ENCODE measurements at regions not wholly inside any gene's neighbourhood (a gene's known extent, or its start where the extent isn't known, plus 50 kb on each side); places are given as distances from the start of the nearest gene placed in this dataset.

DNA sequence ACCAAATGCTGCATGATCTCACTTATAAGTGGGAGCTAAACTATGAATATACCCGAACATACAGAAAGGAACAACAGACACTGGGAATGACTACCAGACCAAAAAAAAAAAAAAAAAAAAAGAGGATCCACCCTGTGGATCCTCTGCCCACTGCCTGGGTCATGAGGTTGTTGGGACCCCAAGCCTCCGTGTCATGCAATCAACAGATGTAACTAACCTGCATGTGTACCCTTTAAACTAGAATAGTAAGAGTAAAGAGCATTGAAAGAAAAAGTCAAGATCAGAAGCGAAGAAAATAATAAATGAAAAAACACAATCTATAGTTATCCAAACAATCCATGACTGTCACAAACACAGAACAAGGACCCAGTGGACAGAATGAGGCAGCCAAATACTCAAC is 109.5 kb upstream of the TOP3B start:
- DNase-seq: no peak

DNA sequence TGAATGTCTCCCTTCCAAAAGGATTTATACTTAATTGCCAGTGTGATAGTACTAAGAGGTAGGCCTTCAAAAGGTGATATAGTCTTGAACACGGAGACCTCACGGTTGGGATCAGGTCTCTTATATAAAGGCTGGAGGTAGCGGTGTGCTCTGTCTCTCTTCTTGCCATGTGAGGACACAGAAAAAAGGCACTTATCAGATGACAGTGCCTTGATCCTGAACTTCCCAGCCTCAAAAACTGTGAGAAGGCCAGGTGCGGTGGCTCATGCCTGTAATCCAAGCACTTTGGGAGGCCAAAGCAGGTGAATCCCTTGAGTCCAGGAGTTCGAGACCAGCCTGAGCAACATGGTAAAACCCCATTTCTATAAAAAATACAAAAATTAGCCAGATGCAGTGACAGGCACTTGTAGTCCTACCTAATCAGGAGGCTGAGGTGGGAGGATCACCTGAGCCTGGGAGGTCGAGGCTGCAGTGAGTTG is 108.9 kb upstream of the TOP3B start:
- DNase-seq: no peak

DNA sequence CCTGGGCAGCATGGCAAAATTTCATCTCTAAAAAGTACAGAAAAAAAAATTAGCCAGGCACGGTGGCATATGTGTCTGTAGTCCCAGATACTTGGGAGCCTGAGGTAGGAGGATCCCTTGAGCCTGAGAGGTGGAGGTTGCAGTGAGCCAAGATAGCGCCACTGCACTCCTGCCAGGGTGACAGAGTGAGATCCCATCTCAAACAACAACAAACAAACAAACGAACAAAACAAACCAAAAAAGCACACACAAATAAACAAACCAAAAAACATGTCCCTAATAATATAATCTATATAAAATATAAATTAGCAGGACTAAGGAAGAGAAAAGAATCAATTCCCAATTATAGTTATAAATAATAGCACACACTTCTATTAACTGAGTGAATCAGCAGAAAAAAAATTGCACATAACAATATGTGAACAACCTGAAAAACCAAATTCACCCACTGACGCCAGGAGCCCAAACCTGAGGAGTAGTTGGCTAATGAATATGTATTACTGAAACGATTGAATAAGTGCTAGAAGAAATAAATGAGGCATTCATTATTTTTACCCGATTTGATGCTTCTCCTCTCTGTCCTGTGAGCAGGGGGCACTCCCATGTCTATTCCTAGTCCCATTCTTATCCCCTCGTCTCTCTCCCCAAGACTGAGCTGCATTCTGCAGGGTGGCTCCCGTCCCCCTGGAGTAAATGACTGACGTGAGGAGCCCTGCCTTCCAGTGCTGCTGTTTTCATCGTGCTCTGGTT is 108.2 kb upstream of the TOP3B start:
- no peak for DNase-seq

DNA sequence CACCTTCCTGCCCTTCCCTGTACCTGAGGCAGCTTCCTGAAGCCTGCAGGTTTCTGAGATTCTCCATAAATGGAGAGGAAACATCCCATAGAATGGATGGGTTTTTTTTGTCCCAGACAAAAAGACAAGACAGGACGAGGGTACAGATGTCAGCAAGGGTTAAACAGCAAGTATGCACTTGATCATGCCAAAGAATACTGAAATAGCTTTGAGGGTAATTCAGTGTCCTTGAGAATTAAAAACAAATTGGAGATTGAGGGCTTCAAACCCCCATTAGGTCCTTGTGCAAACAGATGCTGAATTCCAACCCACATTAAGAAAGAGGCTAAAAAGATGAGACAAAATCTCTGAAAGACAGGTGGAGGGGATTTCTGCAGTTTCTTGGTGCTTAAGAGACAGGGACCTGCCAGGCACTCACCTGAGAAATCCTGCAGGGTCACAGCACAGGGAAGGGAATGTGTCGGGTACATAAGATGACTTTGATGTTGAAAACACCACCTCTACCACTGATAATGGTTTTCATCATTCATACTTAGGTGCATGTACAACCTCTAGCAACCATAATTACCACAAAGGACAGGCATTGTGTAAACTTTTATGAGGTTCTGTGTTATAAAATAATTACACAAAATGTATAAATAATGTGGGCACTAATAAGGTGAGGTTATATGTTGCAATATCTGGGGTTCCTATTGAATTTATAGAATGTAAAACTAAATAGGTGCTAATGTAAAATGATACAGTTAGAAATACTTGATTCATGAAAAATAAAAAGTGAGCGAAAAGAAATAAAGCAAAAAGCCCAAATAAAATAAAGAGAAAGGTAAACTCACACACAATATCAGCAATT is 107.1 kb upstream of the TOP3B start:
- no peak for DNase-seq

DNA sequence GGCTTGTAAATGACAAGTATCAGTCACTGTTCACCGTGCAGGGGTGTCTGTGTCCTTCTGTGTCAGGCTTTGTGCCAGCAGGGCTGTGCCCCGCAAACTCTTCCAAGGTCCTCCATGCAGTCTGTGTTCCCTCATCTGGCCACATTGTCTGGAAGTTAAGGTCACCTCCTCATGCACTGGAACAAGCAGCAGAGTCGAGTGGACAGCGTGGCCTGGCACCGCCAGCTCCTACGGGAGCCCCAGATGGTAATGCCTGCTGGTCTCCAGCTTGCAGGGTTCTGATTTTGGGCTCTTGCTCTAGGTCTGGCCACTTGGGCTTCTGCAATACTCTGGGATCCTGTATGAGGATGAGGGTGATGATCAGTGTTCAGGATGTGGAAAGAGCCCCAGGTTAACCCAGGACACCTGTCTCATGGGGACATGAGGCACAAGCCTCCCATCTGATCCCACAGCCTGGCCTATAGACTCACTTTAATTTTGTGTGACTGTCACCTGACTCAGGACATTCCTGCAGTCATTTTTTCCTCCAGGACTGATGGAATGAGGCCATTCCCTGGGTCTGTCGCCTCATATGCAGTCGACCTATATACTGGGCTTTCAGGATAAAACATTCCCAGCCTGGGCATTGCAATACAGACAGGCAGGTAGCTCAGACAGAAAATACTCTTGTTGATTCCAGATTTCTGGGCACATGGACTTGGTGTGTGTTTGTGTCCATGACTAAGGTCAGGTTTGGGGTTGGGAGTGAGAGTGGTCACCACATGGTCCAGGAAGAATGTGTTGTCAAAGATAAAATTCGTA is 106.3 kb upstream of the TOP3B start:
- DNase-seq: no peak

DNA sequence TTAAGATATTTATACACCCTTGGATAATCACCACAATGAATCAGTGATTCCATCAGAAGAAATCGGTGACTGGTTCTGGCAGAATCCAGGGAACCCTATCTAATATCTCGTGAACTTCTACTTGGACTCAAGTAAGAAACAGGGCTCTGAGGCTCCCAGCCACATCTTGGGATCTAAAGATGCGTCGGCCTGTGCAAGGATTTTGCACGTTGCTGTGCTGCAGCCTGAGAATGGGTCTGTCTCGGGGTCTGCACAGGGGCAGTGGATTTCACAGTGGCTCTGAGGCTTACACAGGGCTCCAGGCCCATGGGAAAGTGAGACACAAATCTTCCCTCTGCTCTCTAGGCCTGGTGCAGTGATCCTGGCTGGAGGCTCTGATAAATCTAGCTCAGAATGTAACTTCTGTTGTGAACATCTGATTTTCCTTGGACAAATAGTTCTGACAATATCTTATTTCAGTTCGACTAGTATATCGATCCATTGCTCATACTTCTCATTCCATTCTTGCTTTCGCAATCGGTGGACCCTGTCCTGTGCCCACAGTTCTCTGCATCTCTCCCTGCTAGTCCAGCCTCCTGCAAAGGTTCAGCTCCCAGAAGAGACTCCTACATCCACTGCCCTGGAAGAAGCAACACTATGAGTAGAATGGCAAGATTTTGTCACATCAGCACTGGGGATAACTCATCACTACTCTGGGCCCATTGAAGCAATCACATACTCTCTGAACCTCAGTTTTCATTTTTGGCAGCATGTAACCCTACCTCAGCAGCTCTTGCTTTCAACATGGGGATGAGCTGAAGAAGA is 105.5 kb upstream of the TOP3B start:
- DNase-seq: no peak

DNA sequence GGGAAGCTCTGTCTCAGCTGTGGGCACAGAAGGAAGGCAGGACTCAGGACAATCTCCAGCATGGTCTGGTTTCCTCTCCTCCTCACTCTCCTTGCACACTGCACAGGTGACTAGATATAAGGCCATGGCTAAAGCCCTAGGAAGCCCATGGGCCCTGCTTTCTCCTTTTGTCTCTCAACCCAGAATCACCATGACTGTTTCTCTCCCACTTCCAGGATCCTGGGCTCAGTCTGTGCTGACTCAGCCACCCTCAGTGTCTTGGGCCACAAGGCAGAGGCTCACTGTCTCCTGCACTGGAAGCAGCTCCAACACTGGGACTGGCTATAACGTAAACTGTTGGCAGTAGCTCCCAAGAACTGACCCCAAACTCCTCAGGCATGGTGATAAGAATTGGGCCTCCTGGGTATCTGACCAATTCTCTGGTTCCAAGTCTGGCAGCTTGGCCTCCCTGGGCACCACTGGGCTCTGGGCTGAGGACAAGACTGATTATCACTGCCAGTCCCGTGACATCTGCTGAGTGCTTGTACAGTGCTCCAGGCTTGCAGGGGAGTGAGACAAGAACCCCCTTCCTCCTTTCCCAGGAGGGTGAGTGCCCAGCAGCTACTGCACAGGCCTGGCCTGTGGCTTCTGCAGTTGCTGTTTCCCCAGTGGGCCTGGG is 104.0 kb upstream of the TOP3B start:
- DNase-seq: no peak

DNA sequence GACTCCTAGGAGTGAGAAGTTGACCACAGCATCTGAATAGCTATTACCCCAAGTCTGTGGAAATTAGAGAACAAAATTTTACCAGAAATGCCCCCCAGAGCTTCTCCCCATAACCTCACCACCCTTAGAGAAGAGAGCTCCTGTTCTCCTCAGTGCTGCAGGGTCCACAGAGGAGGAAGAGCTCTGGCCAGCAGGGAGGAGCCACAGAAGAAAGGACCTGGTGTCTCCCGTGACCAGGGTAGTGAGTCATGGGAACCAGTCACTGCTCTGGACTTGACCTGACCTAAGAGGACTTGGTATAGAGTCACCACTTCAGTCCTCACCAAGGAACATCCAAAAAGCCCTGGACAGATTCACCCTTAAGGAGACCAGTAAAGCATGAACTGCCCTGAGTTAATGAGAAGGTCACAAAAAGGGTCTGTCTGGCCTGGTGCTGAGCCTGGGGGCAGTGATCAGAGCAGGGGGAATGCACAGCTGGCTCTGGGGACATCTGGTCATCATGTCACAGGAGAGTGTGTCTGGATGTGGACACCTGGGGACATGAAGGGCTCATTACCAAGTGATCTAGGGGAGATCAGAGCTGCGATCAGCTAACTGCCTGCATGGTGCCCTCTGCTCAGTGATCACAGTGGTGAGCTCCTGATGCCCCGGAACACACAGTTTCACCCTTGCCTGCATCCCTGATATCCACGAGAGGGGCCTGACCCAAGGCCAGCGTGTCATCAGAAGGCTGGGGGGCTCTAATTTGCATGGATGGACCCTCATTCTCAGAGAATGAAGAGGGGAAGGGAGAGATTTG is 103.3 kb upstream of the TOP3B start:
- DNase-seq: no peak

DNA sequence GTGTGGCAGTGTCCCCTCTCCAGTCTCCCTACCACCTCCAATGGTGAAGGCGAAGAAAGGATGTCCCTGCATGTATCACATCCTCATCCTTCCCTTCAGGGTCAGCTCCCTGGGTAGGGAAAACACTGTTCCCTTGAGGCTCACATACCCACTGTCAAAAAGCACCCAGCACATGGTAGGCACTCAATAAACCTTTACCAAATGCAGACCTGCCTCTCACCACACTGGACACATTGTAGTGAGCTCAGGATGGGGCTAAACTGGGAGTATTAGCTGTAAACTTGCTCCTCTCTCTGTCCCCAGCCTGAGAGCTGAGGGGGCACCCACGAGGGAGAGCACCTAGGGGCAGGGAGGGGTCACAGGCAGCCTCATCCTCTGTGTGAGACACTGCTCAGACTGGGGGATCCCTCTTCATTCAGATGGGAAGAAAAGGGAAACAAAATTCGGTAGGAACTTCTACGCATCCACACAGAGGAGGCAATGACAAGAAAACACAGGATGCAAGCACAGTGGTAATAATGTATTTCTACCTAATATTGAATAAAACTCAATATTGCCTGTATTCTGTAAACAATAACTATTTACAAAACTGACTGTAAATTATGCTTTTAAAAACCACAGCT is 101.6 kb upstream of the TOP3B start:
- no peak for DNase-seq

DNA sequence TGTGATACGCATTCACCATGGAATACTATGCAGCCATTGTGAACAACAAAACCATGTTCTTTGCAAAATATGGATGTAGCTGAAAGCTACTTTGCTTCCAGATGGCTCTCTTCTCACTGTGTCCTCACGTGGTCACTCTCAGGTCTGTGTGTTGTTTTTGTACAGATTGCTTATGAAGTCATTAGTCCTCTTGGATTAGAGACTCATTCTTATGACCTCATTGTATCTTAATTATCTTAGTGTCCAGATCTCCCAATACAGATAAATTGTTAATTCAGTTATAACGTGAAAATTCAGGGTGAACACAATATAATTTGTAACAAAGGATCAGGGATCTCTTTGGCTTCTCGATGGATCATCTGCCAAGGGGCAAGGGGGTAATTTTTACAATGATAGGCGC is 100.4 kb upstream of the TOP3B start:
- DNase-seq: no peak

DNA sequence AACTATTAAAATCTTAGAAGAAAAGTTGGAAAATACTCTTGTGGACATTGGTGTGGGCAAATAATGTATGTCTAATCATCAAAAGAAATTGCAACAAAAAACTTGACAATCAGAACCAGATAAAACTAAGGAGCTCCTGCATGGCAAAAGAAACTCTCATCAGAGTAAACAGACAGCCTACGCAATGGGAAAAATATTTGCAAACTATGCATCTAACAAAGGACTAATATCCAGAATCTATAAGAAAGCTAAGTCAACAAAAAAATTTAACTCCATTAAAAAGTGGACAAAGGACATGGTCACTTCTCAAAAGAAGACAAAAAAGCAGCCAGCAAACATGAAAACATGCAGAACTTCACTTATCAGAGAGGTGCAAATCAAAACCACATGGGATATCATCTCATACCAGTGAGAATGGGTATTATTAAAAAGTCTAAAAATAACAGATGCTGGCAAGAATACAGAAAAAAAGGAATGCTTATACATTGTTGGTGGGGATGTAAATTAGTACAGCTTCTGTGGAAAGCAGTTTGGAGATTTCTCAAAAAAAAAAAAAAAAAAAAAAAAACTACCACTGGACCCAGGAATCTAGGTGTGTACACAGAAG is 99.7 kb upstream of the TOP3B start:
- DNase-seq: no peak

DNA sequence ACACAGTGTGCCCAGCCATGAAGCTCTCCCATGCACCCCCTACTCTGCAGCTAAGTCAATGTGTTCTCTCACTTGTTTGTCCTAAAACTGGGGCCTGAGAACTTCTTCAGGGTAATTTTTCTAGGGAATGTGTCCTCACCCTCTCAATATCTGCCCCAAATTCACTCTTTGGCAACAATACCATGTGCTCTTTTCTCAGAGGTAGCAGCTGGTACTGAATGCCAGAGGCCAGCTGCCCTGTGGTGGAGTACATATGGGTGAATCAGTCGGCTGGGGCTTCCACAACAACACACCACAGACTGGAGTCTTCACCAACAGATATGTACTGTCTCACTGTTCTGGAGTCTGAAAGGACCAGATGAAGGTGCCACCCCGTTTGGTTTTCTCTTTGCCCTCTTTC is 97.7 kb upstream of the TOP3B start:
- no peak for DNase-seq

DNA sequence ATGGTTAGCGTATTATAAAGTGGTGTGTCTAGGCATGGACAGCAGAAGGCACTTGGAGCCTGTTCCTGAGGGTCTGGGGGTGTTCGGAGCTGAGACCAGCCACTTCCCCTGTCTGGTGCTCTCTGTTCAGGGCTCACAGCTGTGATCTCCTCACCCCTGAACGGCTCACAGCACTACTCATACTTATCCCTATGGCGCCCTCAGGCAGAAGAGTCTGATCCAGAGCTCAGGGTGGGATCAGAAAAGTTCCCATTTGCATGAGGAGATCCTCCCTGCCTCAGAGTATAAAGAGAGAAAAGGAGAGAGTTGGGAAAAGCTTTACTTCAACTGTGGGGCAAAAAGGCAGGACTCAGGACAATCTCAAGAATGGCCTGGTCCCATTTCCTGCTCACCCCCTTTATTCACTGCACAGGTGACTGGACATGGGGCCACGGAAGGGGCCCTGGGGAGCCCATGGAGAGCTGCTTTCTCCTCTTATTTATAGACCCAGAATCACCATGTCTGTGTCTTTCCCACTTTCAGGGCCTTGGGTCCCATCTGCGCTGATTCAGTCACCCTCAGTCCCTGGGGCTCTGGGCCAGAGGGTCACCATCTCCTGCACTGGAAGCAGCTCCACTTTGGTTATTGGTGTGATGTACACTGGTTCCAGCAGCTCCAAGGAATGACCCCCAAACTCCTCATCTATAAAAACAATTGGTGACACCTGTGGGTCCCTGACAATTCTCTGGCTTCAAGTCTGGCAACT is 97.0 kb upstream of the TOP3B start:
- DNase-seq: no peak

DNA sequence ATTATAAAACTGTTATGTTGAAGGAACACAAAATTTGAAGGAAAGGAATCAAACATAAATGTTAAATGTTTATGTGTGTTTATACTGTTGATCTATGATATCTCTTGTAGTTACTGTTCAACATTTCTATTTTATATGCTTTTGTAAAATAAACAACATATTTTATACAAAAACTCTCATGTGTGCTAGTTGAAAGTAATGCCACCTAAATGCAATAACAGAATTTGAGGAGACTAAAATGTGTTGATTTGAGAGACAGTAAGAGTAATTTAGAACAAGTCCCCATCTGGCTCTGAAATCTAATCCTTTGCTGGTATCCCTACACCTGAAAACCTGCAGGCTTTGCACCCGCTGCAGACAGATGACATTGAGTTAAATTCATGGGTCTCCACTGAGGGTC is 95.7 kb upstream of the TOP3B start:
- no peak for DNase-seq

DNA sequence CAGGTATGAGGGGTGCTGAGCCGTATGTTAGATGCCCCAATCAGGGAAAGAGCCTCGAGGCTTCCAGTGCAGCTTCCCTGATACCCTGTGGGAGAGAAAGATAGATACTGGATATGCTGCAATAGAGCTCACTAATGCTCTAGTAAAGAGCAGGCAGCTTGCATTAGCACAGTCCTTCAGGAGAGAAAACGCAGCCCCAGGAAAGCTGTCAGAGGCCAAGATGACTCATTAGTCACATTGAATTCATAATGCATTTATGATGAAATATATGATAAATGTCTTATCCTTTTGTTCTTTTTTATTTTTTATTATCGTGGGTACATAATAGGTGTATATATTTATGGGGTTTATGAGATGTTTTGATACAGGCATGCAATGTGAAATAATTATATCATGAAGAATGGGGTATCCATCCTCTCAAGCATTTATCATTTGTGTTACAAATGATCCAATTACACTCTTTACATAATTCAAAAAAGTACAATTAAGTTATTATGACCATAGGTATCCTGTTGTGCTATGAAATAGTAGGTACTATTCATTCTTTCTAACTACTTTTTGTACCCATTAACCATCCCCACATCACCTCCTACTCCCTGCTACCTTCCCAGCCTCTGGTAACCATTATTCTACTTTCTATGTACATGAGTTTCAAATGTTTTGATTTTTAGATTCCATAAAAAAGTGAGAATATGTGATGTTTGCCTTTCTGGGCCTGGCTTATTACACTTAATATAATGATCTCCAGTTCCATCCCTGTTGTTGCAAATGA is 94.5 kb upstream of the TOP3B start:
- DNase-seq: no peak

DNA sequence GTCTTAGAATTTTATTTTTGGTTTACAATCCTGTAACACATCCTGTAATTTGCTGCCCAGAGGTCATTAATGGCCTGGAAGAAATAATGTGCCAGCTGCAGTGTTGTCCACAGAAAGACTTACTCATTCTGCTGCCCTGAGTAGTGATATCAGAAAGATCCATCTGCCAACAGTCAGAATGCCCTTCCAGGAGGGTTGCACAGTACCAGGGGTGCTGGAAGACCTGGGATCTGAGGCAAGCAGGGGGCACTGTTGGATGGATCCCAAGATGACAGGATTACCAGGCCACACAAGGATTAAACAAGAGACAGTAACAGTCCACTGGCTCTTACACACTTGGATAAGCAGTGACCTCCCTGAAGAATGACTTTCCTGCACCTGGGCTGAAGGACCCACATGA is 93.8 kb upstream of the TOP3B start:
- no peak for DNase-seq

DNA sequence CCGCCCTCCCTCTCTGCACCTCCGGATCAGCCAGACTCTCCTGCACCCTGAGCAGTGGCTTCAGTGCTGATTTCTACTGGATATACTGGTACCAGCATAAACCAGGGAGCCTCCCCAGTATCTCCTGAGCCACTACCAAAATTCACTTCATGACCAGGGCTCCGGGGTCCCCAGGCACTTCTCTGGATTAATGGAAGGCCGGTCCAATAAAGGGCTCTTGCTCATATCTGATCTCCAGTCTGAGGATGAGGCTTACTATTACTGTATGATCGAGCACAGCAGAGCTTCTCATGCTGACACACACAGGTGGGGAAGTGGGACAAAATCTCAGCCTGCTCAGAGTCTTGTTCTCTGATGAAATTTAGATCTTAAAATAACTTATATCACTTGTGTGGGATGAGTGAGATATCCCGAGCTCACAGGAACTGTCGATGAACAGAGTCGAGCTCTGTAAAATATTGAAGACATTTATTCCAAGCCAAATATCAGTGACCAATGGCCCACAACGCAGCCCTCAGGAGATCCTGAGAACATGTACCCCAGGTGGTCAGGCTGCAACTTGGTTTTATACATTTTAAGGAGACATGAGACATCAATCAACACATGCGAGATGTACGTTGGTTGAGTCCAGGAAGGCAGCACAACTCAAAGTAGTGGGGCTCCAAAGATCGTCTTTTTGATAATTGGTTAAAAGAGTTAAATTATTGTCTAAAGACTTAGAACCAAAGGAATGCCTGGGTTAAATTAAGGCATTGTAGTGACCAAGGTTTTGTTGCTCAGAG is 93.0 kb upstream of the TOP3B start:
- no peak for DNase-seq

Data from CD4-positive, alpha-beta T cell treated with Interleukin-17A for 4 hours (primary cell).